ENCODE measurements at regions not wholly inside any gene's neighbourhood (a gene's known extent, or its start where the extent isn't known, plus 50 kb on each side); places are given as distances from the start of the nearest gene placed in this dataset.

DNA sequence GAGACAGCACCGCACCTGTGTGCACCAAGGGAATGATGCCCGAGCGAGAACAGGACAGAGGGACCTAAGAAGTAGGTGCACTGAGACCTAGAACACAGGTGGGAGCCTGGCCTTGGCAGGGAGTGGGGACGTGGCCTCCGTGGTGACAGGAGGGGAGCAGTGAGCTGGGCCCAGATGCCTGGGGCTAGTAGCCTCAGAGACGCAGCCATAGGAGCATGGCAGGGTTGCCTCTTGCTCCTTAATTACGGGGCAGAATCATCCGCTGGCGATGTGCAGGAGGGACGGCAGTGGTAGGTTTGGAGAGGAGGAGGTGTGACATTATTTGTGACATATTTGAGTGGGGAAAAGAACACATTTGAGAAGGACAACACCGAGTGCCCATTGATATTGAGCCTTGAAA is 57.0 kb upstream of the HPCAL1 start:
- TF ChIP-seq CTCF (IDR thresholded peaks at IDR 0.05; ENCODE audit: insufficient read depth, low read length, poor library complexity, severe bottlenecking) (no peak), EZH2phosphoT487 (conservative IDR thresholded peaks at IDR 0.05; ENCODE audit: low read length) (no peak)

Data from SU-DHL-6 (cell line).